Activated T-helper 2 cell treated with anti-CD3 and anti-CD28 coated beads, Interferon-gamma antibody, Interleukin-2, Interleukin-4, amounts not matched to agents 10 μg/mL and 5 μg/mL and 100 μg/mL, durations not matched to agents 14 hours and 24 hours and 36 hours (primary cell): ENCODE measurements at regions not wholly inside any gene's neighbourhood (a gene's known extent, or its start where the extent isn't known, plus 50 kb on each side); places are given as distances from the start of the nearest gene placed in this dataset.

Source experiments
- DNase-seq: peaks from one replicate; pipeline ENCODE4 v3.0.0; 2021; ENCODE audit warnings: low spot score
- H3K27ac Mint-ChIP-seq: one replicate; pipeline ENCODE4 v1.8.0; 2021; ENCODE audit warnings: mixed read lengths
- H3K27me3 Mint-ChIP-seq: one replicate; pipeline ENCODE4 v1.8.0; 2021; ENCODE audit warnings: low read depth, mixed read lengths
- H3K36me3 Mint-ChIP-seq: one replicate; pipeline ENCODE4 v1.8.0; 2021; ENCODE audit warnings: low read depth, mixed read lengths
- H3K4me1 Mint-ChIP-seq: one replicate; pipeline ENCODE4 v1.8.0; 2021; ENCODE audit warnings: low read depth, mixed read lengths
- H3K4me3 Mint-ChIP-seq: one replicate; pipeline ENCODE4 v1.8.0; 2021; ENCODE audit warnings: low read depth, mild to moderate bottlenecking, moderate library complexity, mixed read lengths
- H3K9me3 Mint-ChIP-seq: one replicate; pipeline ENCODE4 v1.8.0; 2021; ENCODE audit warnings: mixed read lengths
- intact Hi-C: fragments of 100-400 bp; cut with micrococcal nuclease; formaldehyde crosslinking; loops from one replicate; pipeline ENCODE4 v1.15.1; 2023

DNA sequence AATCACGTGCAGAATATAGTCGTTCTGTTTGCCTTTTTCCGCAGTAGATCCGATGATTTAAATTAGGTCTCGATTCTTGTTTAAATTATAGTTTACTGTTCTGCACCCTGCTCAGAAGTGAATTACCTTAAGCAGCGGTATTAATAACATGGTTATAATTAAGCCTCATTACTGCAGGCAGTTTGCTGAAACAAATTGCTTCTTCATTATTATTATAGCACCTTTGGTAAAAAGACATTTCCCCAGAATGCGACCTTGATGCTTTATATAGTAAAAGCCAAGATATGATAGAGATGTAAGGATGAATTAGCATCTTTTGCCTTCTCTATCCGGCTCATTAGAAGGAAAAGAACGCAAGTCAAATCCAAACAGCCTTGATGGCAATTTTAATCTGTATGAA lies 625.2 kb upstream of the CADM1 start:
- Mint-ChIP-seq H3K9me3 (no peaks in the 10 kb centered on the region), H3K27me3 (no peaks in the 10 kb centered on the region), H3K27ac (no peak overlapping the region), H3K4me3 (no peak overlapping the region), H3K36me3 (no peaks in the 10 kb centered on the region), H3K4me1 (no peaks in the 10 kb centered on the region)
- intact Hi-C loops = no loop called here
- no peak for DNase-seq

- no peaks in the 10 kb centered on the region for H3K36me3 Mint-ChIP-seq
- H3K27me3 Mint-ChIP-seq = no peaks in the 10 kb centered on the region
- H3K4me3 Mint-ChIP-seq = no peak overlapping the region
- DNase-seq = no peak
- H3K4me1 Mint-ChIP-seq = no peaks in the 10 kb centered on the region
- no peak overlapping the region for H3K27ac Mint-ChIP-seq
- H3K9me3 Mint-ChIP-seq = no peaks in the 10 kb centered on the region
- intact Hi-C loops = no loop called here
Observed at GRCh38 chr11:116126562-116126961, 622.3 kb upstream of the CADM1 start.

DNA sequence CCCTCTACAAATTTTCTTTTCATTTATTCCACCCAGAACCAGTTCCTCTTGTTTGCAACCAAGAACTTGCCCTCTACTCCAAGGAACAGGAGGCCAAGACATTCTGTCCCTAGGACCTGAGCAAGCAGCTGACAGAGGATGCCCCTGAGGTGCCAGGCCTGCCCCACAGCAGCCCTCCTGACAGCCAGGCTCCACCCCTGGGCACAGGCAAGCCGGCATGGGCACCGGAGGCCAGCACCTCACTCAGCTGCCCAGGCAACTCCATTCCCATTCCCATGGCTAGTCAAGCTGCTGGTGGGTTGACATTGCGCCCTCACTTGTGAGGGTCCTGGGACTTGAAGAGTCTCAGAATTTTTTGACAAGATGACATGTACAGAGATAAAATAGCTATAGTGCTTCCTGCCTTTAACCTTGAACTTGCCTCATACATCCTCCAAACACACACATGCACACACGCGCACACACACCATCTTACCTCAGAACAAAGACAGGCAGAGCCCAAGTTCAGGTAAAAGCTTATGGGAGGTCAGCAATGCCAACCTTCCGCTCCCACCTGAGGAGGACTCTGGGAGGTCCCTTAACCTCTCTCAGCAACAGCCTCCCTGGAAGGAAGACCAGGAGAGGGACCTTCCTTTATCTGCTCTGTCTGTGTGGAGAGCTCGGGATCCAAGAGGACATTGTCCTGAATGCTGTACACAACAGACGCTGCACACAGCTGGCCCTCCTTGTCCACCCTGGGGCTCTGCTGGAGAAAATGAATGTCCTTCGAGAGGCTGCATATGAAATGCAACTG lies 620.9 kb upstream of the CADM1 start:
- no peak for DNase-seq
- no peaks in the 10 kb centered on the region for H3K27me3 Mint-ChIP-seq
- no peak overlapping the region for H3K27ac Mint-ChIP-seq
- H3K9me3 Mint-ChIP-seq = no peaks in the 10 kb centered on the region
- H3K4me1 Mint-ChIP-seq = no peaks in the 10 kb centered on the region
- H3K36me3 Mint-ChIP-seq = no peaks in the 10 kb centered on the region
- intact Hi-C loops = no loop called here
- H3K4me3 Mint-ChIP-seq = no peak overlapping the region

- Mint-ChIP-seq H3K4me1 (no peaks in the 10 kb centered on the region), H3K27me3 (no peaks in the 10 kb centered on the region), H3K4me3 (no peak overlapping the region), H3K9me3 (no peaks in the 10 kb centered on the region), H3K27ac (no peak overlapping the region), H3K36me3 (no peaks in the 10 kb centered on the region)
- intact Hi-C loops = no loop called here
- DNase-seq = no peak
Observed at GRCh38 chr11:116123739-116124138, 619.5 kb upstream of the CADM1 start.

DNA sequence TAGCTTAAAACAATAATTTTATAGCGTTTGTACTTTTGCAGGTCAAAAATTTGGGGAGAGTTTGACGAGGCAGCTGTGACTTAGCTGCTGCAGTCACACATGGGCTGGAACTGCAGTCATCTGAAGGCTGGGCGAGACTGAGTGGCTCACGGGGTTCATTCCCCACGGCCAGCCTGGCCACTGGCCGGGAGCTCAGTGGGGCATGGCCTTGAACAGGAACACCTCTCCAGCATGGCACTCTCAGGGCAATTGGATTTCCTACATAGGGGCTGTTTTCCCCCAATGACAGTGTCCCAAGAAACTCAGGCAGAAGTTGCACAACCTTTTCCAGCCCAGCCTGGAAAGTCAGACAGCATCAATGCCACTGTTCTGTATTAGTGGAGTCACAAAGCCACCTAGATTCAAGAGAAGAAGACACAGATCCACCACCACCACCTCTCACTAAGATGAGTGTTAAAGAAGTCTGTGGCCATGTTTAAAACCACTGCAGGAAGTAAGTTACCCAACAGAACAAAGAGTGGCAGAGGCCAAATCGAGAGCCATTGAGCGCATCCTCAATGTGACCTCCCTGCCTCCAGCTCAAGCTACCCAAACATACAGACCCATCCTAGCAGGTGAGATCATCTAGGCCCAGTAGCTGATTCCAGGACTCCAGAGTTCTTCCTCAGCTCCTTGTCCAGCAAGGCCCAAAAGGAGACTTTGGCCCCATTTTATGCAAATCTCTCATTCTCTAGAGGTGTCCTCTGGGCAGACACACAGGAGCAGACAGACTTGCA lies 618.7 kb upstream of the CADM1 start:
- Mint-ChIP-seq H3K4me3 (no peak overlapping the region), H3K36me3 (no peaks in the 10 kb centered on the region), H3K27me3 (no peaks in the 10 kb centered on the region), H3K4me1 (no peaks in the 10 kb centered on the region), H3K9me3 (no peaks in the 10 kb centered on the region), H3K27ac (no peak overlapping the region)
- no peak for DNase-seq
- intact Hi-C loops = no loop called here

DNA sequence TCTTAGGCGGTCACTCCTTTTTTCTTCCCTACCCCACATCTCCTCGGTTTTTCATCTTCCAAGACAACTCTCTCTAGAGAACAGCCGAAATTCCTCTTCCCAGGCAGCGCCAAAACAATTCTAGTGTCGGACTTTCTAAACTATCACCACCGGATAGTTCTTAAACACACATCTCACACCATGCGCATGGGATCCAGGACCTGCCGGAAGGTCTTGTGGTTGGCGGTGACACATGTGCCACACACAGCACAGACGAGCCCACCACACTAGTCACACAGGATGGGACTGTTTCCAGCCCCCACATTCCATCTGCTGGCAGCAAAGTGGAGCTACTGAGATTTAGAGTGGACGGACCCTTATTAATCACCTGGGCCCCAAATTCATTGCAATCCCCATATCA lies 614.9 kb upstream of the CADM1 start:
- Mint-ChIP-seq H3K4me1 (no peaks in the 10 kb centered on the region), H3K9me3 (peaks cover 2% of the 10 kb centered on the region), H3K27me3 (no peaks in the 10 kb centered on the region), H3K27ac (no peak overlapping the region), H3K4me3 (no peak overlapping the region), H3K36me3 (no peaks in the 10 kb centered on the region)
- DNase-seq = no peak
- intact Hi-C loops = no loop called here

GRCh38 chr11:116118138-116118470 lies 613.9 kb upstream of the CADM1 start:
- H3K9me3 Mint-ChIP-seq = peaks cover 5% of the 10 kb centered on the region
- no peak overlapping the region for H3K27ac Mint-ChIP-seq
- intact Hi-C loops = no loop called here
- H3K36me3 Mint-ChIP-seq = no peaks in the 10 kb centered on the region
- no peak overlapping the region for H3K4me3 Mint-ChIP-seq
- no peak for DNase-seq
- no peaks in the 10 kb centered on the region for H3K27me3 Mint-ChIP-seq
- H3K4me1 Mint-ChIP-seq = no peaks in the 10 kb centered on the region

GRCh38 chr11:116117331-116118137 lies 613.3 kb upstream of the CADM1 start:
- H3K9me3 Mint-ChIP-seq = peaks cover 5% of the 10 kb centered on the region
- H3K27ac Mint-ChIP-seq = no peak overlapping the region
- DNase-seq = no peak
- no peaks in the 10 kb centered on the region for H3K4me1 Mint-ChIP-seq
- H3K27me3 Mint-ChIP-seq = no peaks in the 10 kb centered on the region
- no peak overlapping the region for H3K4me3 Mint-ChIP-seq
- H3K36me3 Mint-ChIP-seq = no peaks in the 10 kb centered on the region
- intact Hi-C loops = no loop called here

DNA sequence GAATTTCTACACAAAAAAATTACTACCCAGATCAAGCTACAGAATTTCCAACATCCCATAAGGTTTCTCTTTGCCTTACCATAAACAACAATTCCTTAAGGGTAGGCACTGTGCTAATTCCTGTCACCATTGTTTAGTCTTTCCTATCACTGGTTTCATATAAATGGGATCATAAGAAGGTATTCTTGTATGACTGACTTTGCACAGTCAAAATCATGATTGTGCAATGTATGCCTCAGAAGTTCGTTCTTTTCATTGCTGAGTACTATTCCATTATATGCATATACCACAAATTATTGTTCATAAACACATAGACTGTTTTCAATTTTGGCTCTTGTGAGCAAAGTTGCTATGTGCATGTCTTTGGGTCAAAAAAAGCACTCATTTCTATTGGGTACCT lies 611.6 kb upstream of the CADM1 start:
- Mint-ChIP-seq H3K36me3 (no peaks in the 10 kb centered on the region), H3K9me3 (peaks cover 5% of the 10 kb centered on the region), H3K4me1 (no peaks in the 10 kb centered on the region), H3K4me3 (no peak overlapping the region), H3K27me3 (no peaks in the 10 kb centered on the region), H3K27ac (no peak overlapping the region)
- intact Hi-C loops = no loop called here
- no peak for DNase-seq

DNA sequence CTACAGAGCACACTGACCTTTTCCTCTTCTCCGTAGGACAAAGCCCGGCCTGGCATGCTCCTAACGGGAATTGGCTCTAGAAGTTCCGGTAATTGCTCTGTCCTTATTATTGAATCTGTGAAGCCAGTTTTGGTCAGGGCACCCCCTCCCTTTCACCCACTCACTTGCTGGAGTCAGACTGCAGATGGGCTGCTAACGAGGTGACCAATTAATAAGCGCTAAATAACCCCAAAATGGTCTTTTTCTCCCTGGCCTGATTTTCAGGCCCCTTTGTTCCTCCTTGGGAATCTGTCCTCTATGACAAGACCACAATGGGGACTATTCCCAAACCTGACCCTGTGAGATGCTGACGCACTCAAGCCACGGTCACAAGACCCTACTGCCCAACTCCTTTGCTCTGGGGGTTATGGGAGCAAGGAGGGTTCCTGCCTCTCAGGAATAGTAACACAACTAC lies 610.0 kb upstream of the CADM1 start:
- Mint-ChIP-seq H3K27me3 (no peaks in the 10 kb centered on the region), H3K4me3 (no peak overlapping the region), H3K27ac (no peak overlapping the region), H3K36me3 (no peaks in the 10 kb centered on the region), H3K9me3 (peaks cover 5% of the 10 kb centered on the region), H3K4me1 (no peaks in the 10 kb centered on the region)
- DNase-seq = no peak
- intact Hi-C loops = no loop called here

- Mint-ChIP-seq H3K9me3 (peaks cover 5% of the 10 kb centered on the region), H3K27me3 (no peaks in the 10 kb centered on the region), H3K36me3 (no peaks in the 10 kb centered on the region), H3K4me3 (no peak overlapping the region), H3K27ac (no peak overlapping the region), H3K4me1 (no peaks in the 10 kb centered on the region)
- intact Hi-C loops = no loop called here
- DNase-seq = no peak
Observed at GRCh38 chr11:116112087-116112935, 608.1 kb upstream of the CADM1 start.

GRCh38 chr11:116111546-116111945 lies 607.3 kb upstream of the CADM1 start:
- H3K9me3 Mint-ChIP-seq = peaks cover 5% of the 10 kb centered on the region
- no peaks in the 10 kb centered on the region for H3K27me3 Mint-ChIP-seq
- H3K36me3 Mint-ChIP-seq = no peaks in the 10 kb centered on the region
- no peak overlapping the region for H3K4me3 Mint-ChIP-seq
- H3K4me1 Mint-ChIP-seq = no peaks in the 10 kb centered on the region
- no peak for DNase-seq
- no peak overlapping the region for H3K27ac Mint-ChIP-seq
- intact Hi-C loops = no loop called here
